Amniotic stem cell (primary cell): ENCODE measurements at regions not wholly inside any gene's neighbourhood (a gene's known extent, or its start where the extent isn't known, plus 50 kb on each side); places are given as distances from the start of the nearest gene placed in this dataset.
"Not testable (repeated sequence)": the region's sequence is repeated elsewhere in the genome, so short reads cannot be mapped to it uniquely, and the experiment has no call there.

Experiments used
- DNase-seq: peaks from one replicate; lab custom pipeline; 2025; lab: John Stamatoyannopoulos, UW

GRCh38 chr10:109403551-109403950 is 519.8 kb downstream of the XPNPEP1 start:
- DNase-seq, result no peak

- no peak for DNase-seq
Measured at GRCh38 chr10:109393425-109393824, 529.9 kb downstream of the XPNPEP1 start.

- DNase-seq, result no peak
Measured at GRCh38 chr10:109386921-109387320, 536.4 kb downstream of the XPNPEP1 start.

GRCh38 chr10:109386101-109386500 is 537.2 kb downstream of the XPNPEP1 start:
- DNase-seq, result no peak

- DNase-seq, result no peak
Measured at GRCh38 chr10:109379186-109379585, 544.1 kb downstream of the XPNPEP1 start.

- peak; percentile 22 for DNase-seq
Measured at GRCh38 chr10:109374215-109374614, 549.1 kb downstream of the XPNPEP1 start.

GRCh38 chr10:109359316-109359715 is 564.0 kb downstream of the XPNPEP1 start:
- DNase-seq, result no peak

- no peak for DNase-seq
Measured at GRCh38 chr10:109358325-109358724, 565.0 kb downstream of the XPNPEP1 start.

GRCh38 chr10:109348324-109348723 is 575.0 kb downstream of the XPNPEP1 start:
- DNase-seq, result no peak

- no peak for DNase-seq
Measured at GRCh38 chr10:109343293-109343692, 580.0 kb downstream of the XPNPEP1 start.

- DNase-seq, result no peak
Measured at GRCh38 chr10:109341986-109342385, 581.3 kb downstream of the XPNPEP1 start.

GRCh38 chr10:109328001-109328400 is 595.3 kb downstream of the XPNPEP1 start:
- DNase-seq, result no peak

GRCh38 chr10:109327266-109327665 is 596.0 kb downstream of the XPNPEP1 start:
- DNase-seq, result no peak

GRCh38 chr10:109324721-109325120 is 598.6 kb downstream of the XPNPEP1 start:
- no peak for DNase-seq

- no peak for DNase-seq
Measured at GRCh38 chr10:109317746-109318366, 605.5 kb downstream of the XPNPEP1 start.

- DNase-seq, result not testable (repeated sequence)
Measured at GRCh38 chr10:109314016-109314415, 609.3 kb downstream of the XPNPEP1 start.

- not testable (repeated sequence) for DNase-seq
Measured at GRCh38 chr10:109312555-109312954, 610.8 kb downstream of the XPNPEP1 start.

GRCh38 chr10:109308971-109309370 is 614.3 kb downstream of the XPNPEP1 start:
- no peak for DNase-seq

GRCh38 chr10:109307102-109307501 is 616.2 kb downstream of the XPNPEP1 start:
- DNase-seq, result not testable (repeated sequence)

- no peak for DNase-seq
Measured at GRCh38 chr10:109306698-109307097, 616.6 kb downstream of the XPNPEP1 start.

GRCh38 chr10:109287858-109288257 is 635.5 kb downstream of the XPNPEP1 start:
- no peak for DNase-seq

- DNase-seq, result peak; percentile 29
Measured at GRCh38 chr10:109282510-109282909, 640.8 kb downstream of the XPNPEP1 start.

GRCh38 chr10:109281347-109281746 is 642.0 kb downstream of the XPNPEP1 start:
- DNase-seq, result no peak

GRCh38 chr10:109280837-109281236 is 642.5 kb downstream of the XPNPEP1 start:
- DNase-seq, result no peak
